ENCODE measurements at regions not wholly inside any gene's neighbourhood (a gene's known extent, or its start where the extent isn't known, plus 50 kb on each side); places are given as distances from the start of the nearest gene placed in this dataset.

- no peak overlapping the region for H3K27ac ChIP-seq
- CTCF ChIA-PET: no interaction called here
- no peaks in the 10 kb centered on the region for H3K36me3 ChIP-seq (ENCODE audit: low read depth)
- H3K79me2 ChIP-seq (ENCODE audit: low read depth): no peaks in the 10 kb centered on the region
- POLR2A ChIA-PET (ENCODE audit: unreplicated experiment): no interaction called here
- H3F3A ChIP-seq (ENCODE audit: insufficient read depth, low read depth): no peaks in the 10 kb centered on the region
- H3K27me3 ChIP-seq (ENCODE audit: insufficient read depth, low read depth): peaks cover 61% of the 10 kb centered on the region
- no peak overlapping the region for H3K4me3 ChIP-seq
- TF ChIP-seq EZH2 (IDR thresholded peaks at IDR 0.05; ENCODE audit: low read depth) (no peak), CTCF (conservative IDR thresholded peaks at IDR 0.05) (no peak)
- intact Hi-C loops (cut with micrococcal nuclease; ENCODE audit: unreplicated experiment): no loop called here
- H3K4me1 ChIP-seq (replicated peaks; ENCODE audit: insufficient read depth): no peaks in the 10 kb centered on the region
- DNase-seq: no peak
- H3K4me2 ChIP-seq: no peak overlapping the region
- H3K9me3 ChIP-seq (ENCODE audit: insufficient read depth, low read depth): no peaks in the 10 kb centered on the region
- no peaks in the 10 kb centered on the region for H3K9me2 ChIP-seq (ENCODE audit: insufficient read depth)
- BruUV-seq (replicated peaks): no TSS peak
- no peak overlapping the region for H2AFZ ChIP-seq
- no peaks in the 10 kb centered on the region for H4K20me1 ChIP-seq (ENCODE audit: insufficient read depth)
Measured at GRCh38 chr16:86100205-86101136, 201.5 kb downstream of the IRF8 start.

- ChIA-PET CTCF (no interaction called here), POLR2A (ENCODE audit: unreplicated experiment) (no interaction called here)
Measured at GRCh38 chr16:86101137-86101896, 202.4 kb downstream of the IRF8 start.

GRCh38 chr16:86101897-86102157 is 202.9 kb downstream of the IRF8 start:
- H3K9me3 ChIP-seq (ENCODE audit: insufficient read depth, low read depth): no peaks in the 10 kb centered on the region
- no peaks in the 10 kb centered on the region for H3K9me2 ChIP-seq (ENCODE audit: insufficient read depth)
- BruUV-seq (replicated peaks): no TSS peak
- H4K20me1 ChIP-seq (ENCODE audit: insufficient read depth): no peaks in the 10 kb centered on the region
- TF ChIP-seq EZH2 (IDR thresholded peaks at IDR 0.05; ENCODE audit: low read depth): no peak
- H3K4me1 ChIP-seq (replicated peaks; ENCODE audit: insufficient read depth): no peaks in the 10 kb centered on the region
- H3F3A ChIP-seq (ENCODE audit: insufficient read depth, low read depth): no peaks in the 10 kb centered on the region
- POLR2A ChIA-PET (ENCODE audit: unreplicated experiment): no interaction called here
- peaks cover 64% of the 10 kb centered on the region for H3K27me3 ChIP-seq (ENCODE audit: insufficient read depth, low read depth)
- no peaks in the 10 kb centered on the region for H3K79me2 ChIP-seq (ENCODE audit: low read depth)
- H2AFZ ChIP-seq: no peak overlapping the region
- H3K27ac ChIP-seq: no peak overlapping the region
- CTCF ChIA-PET: no interaction called here
- H3K36me3 ChIP-seq (ENCODE audit: low read depth): no peaks in the 10 kb centered on the region
- DNase-seq: no peak
- H3K4me2 ChIP-seq: no peak overlapping the region
- intact Hi-C loops (cut with micrococcal nuclease; ENCODE audit: unreplicated experiment): no loop called here
- H3K4me3 ChIP-seq: no peak overlapping the region

More at GRCh38 chr16:86101137-86101896, 202.4 kb downstream of the IRF8 start:
- TF ChIP-seq CTCF (conservative IDR thresholded peaks at IDR 0.05): no peak
- no peak for TF ChIP-seq EZH2 (IDR thresholded peaks at IDR 0.05; ENCODE audit: low read depth)
- no peaks in the 10 kb centered on the region for H3F3A ChIP-seq (ENCODE audit: insufficient read depth, low read depth)
- H3K4me3 ChIP-seq: no peak overlapping the region
- no peaks in the 10 kb centered on the region for H3K4me1 ChIP-seq (replicated peaks; ENCODE audit: insufficient read depth)
- no peaks in the 10 kb centered on the region for H4K20me1 ChIP-seq (ENCODE audit: insufficient read depth)
- intact Hi-C loops (cut with micrococcal nuclease; ENCODE audit: unreplicated experiment): no loop called here
- peaks cover 64% of the 10 kb centered on the region for H3K27me3 ChIP-seq (ENCODE audit: insufficient read depth, low read depth)
- DNase-seq: no peak
- H3K27ac ChIP-seq: no peak overlapping the region
- H2AFZ ChIP-seq: no peak overlapping the region
- no peak overlapping the region for H3K4me2 ChIP-seq
- H3K79me2 ChIP-seq (ENCODE audit: low read depth): no peaks in the 10 kb centered on the region
- no peaks in the 10 kb centered on the region for H3K36me3 ChIP-seq (ENCODE audit: low read depth)
- H3K9me3 ChIP-seq (ENCODE audit: insufficient read depth, low read depth): no peaks in the 10 kb centered on the region
- H3K9me2 ChIP-seq (ENCODE audit: insufficient read depth): no peaks in the 10 kb centered on the region
- BruUV-seq (replicated peaks): no TSS peak

Data from PC-9 (cell line).